Endometrial microvascular endothelial cells (primary cell): ENCODE measurements at regions not wholly inside any gene's neighbourhood (a gene's known extent, or its start where the extent isn't known, plus 50 kb on each side); places are given as distances from the start of the nearest gene placed in this dataset.

Source experiments
- in situ Hi-C: cut with HindIII; loops from 2 replicates; pipeline ENCODE4 v1.10.0; 2017; ENCODE audit warnings: low sequenced_read_pairs, low pct_unique_long_range_greater_than_20kb; ENCODE audit errors: inconsistent ontology term

DNA sequence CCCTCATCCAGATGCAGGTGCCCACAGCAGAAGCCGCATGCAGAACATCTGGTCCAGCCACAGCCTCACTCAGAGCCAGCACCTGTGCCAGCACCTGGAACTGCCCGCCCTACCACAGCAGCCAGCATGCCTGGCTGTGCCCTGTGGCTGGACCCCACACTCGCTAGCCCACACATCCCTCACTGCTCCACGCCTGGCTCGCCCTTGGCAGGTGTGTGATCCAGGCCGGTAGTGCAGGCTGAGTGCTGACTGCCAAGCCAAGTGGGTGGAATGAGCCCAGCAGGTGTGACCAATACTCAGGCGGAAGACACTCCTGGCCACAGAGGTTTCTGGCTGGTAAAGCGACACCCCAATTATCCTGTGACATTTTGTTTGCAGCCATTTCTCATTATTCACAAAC is 162.4 kb upstream of the ROBO1 start:
- in situ Hi-C loops = no loop called here

DNA sequence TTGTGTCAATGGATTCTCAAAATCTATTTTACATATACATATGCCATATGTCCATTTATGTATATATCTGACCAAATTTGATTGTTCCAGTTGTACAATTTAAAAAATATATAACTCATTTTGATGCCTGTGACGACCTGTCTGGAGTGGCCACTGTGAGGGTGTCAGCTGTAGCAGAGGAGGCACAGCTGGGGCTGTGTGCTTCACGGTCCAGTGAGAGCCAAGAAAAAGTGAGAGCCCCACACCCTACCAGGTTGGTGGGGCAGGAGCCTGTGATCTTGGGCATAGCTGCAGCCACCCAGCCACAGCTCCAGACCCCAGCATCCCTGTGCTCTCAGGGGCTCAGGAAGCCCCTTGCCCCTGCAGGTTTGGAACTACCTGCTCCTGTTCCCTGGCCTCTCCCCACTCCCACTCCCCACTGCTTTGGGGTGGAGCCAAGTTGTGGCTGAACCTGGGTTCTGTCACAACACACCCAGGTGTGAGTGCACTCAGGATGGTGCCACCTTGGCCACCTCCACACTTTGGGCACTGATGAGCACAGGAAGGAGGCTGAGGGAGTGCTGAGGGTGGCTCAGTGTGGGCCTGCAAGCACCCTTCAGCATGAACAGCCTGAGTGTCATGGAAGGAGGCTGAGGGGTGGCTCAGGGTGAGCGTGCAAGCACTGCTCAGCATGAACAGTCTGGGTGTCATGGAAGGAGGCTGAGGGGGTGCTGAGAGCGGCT is 161.1 kb upstream of the ROBO1 start:
- in situ Hi-C loops = no loop called here

DNA sequence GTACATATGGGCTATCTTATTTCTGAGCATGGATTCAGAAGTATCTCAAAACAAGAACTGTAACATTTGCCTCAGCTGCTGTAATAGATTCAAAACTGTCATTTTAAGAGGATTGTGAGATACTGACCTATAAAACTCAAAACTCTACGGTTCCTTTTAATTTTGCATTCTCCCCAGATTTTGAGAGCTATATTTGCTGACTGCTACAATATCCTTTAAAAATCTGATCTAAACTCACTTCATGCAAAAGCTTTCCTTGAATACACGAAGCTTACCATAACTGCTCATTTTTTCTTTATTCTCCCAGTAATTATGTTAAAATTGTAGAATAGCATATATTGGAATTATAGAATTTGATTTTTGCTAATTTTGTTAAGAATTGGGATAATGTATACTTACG is 158.7 kb upstream of the ROBO1 start:
- in situ Hi-C loops = no loop called here

DNA sequence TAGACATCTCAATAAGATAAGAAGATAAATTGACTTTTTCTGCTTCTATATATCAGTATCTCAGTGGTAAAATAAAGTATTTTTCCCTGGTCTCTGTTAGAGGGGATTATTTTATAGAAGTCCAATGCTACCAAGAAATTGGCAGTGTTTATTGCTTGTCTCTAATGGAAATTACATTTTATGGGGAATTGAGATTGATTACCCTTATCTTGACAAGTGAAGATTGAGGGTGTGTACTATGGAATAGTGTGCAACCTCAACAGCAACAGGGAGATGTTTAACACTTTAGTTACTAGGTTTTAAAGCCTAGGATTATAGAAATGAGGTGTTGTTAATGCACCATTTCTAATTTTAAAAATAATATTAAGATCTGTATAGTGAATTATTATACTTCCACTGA is 154.8 kb upstream of the ROBO1 start:
- in situ Hi-C loops = no loop called here

DNA sequence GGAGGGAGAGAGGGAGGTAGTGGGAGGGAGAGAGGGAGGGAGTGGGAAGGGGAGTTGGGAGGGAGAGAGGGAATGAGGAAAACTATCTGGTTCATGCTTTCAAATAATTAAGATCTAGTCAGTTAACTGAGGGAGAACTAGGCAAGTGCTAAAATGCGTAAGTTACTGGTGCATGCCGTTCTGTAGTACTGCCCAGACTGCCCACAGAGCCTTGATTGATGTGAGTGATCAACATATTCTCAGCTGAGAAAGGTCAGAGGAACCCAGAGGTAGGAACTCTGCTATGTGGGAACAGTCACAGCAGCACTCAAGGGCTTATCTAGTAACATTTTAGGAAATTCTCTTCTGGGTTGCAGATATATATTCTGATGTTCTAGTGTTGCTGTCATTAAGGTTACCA is 149.8 kb upstream of the ROBO1 start:
- in situ Hi-C loops = no loop called here

DNA sequence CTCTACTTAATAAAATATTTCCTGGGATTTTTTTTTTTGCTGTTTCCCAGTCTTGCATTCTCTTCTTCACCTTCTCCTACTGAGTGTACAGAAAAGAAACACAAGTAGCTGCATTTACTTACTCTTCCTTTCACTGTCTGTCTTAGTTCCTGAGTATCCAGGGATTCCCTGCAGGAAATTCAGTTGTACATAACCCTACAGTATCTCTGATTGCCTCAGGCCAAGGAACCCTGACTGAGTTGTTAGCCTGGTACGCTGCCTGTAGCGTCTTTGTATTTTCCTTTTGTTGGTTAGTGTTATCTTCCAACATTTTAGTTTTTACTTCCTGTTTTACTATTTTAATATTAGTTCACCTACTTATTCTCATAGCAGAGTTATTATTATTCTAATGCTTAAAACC is 142.5 kb upstream of the ROBO1 start:
- in situ Hi-C loops = no loop called here

DNA sequence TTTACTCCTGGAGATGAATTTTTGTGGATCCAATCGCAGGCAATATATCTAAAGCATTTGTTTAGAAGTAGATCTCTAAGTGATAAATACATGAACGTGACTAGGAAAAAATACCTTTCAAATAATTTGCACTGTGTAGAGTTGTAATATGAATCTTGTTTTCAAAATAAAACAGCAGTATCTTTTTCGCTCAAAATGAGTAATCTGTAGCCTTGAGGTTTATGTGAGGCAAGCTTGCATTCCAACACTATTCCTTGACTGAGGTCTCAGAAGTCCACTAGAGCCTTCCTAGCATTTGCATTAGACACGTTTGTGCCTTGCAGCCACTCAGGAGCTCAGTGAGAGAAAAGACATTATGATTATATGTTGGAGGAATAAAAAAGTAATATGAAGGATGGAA is 138.3 kb upstream of the ROBO1 start:
- in situ Hi-C loops = no loop called here

DNA sequence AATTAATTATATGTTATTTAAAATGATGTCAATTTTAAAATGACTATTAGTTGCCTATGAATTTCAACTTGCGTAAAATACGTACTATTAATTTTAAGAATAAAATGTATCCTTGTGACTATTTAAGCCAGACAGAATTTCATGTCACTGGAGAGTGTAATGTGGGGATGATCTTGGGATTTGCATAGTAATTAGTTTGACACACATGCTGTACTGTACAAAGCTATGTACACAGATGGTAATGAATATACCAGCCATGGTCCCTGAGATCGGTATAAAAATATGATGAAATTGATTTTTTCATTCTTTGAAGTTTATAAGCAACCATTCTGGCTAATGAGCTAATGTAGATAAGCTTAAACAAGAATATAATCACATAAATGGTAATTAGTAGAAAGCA is 134.4 kb upstream of the ROBO1 start:
- in situ Hi-C loops = no loop called here

DNA sequence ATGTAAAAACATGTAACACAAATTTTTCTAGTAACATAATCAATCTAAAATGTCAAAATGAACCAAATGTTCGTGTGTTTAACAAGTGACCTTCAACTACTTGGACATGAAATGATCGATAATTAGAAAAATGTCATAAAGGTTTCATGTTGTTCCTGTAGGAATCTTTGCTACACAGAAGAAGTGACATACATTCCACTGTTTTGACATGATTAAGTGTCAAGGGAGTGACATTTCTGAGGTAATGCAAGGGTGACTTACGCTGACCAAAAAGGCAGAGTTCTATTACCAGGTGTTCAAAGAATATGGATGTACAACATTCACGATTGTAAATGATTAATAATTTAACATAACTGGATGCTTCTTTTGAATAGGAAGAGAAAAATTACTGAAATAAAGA is 131.1 kb upstream of the ROBO1 start:
- in situ Hi-C loops = no loop called here

DNA sequence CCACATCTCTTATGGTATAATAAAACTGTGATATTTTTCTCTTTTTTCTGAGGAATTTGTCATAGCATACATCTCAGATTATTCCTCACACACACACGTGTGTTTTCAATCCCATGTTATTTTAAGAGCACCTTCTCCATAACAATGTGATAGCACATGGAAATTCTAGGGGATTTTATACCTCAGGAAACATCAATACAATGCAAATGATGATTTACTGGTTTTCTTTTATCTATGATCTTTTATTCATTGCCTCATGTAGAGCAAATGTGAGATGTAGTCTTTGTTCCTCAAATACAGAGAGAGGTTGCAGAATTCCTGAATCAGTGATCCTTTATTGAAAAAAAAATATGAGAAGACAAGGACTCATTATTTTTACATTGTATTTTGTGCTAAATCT is 128.3 kb upstream of the ROBO1 start:
- in situ Hi-C loops = no loop called here

DNA sequence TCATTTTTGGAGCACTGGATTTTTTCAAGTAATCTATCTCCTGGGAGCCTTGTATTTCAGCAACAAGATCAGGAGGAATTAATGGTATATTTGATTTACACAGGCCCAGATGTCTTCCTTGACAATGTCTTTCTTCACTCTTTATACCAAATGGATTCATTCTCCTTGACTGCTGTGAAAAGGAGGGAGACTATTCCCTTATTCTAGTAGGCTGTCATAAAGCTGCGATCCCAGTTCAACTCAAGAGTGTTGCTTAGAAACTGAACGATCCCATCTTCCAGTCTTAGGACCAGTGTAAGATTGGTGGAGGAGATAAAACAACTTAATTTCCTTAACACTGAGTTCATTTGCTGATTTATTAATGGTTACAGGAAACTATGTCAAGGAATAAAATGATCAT is 119.4 kb upstream of the ROBO1 start:
- in situ Hi-C loops = no loop called here

DNA sequence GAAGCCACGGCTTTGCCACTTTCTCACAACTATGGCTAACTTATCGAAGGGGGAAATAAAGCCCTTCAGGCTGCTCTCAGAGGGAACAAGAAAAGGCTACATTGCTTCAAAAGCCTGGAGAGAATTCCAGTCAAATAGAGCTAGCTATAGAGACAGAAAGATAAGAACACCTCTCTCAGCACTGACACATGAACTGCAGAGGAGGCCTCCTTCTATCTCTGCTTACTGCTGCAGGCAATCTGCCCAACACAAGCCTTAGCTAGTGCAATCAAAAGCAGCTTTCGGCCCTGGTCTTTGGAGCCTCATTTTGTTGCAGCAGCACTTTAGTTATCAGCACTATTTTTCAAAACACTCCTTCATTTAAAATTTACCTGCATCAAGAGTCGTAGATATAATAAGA is 118.4 kb upstream of the ROBO1 start:
- in situ Hi-C loops = no loop called here

DNA sequence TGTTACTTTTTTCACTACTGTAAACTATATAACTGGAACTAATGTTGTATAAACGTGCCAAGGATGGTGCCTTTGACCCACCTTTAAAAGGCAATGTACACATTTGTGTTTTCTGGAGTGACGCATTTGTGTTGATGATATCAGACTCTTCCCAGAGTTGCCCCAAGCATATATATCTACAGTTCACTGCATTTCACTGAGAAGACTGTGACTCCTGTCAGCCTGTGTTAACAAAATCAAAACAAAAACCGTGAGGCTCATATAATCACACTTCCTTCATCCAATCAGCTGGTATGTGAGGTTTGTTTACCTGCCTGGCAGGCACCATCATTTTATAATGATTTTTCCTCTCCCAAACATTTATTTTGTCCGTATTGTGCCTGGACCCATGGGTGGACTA is 117.6 kb upstream of the ROBO1 start:
- in situ Hi-C loops = no loop called here

DNA sequence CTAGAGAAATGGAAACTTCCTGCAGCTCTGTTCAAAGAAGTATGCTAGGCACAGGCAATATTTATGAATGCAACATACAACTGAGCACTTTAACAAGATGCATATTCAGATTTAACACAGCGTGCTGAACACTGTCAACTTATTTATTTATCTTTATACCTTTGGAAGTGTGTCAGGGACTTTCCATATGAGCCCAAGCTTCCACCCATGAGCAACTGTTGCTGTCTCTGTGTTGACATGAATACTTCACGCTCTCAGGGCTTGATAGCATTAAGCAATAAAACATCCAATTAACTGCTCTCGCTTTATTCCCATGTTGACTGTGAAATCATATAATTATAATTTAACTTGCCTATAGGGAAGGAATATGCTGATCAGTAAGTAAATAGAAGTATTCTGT is 116.6 kb upstream of the ROBO1 start:
- in situ Hi-C loops = no loop called here

DNA sequence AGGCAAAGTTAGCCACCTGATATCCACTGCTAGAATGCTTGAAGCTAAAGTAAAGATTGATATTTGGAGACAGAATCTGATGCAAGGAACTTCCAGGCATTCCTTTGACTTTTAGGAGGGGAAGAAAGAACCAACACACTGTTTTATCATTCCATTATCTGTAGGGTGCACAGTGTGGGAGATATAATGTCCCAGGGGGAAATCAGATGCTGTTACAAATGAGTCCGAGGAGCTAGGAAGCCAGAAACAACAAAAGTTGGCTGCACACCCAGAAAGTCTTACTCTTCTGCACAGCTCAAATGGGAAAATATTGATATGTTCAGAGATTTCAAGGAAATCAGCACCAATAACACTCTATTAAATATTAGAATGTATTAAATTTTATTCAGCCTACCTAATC is 113.6 kb upstream of the ROBO1 start:
- in situ Hi-C loops = no loop called here

DNA sequence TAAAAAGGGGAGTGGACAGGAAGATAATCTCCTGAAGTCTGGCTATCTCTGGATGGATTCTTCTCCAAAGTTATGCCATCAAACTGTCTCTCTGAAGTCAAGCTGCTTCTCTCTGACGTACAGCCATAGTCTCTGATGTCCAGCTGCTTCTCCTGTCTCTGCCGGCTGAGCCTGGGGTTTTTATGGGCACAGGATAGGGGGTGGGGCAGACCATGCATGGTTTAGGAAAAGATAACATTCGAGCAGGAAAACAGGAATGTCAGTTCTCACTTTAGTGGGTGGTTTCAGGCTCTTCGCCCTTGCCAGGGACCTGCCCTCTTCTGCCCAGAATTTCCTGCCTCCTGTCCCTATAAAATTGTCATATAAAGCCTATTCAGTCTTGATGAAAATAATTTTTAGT is 110.9 kb upstream of the ROBO1 start:
- in situ Hi-C loops = no loop called here

DNA sequence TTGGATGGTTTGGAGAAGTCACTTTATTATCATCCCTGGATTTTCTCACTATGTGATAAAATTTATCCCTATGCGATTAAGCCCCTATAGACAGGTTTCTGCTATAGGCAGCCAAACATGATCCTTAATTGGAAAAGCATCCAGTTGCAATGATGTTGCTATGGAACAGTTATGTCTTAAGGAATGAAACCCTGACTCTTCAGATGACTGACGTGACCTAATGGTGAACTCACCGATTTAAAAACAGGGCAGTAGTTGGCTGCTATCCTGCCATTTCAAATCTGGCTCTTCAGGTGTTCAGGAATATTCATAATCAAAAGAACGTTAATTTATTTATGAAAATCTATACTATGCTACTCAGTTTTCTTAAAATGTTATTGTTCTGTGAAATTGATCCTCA is 106.8 kb upstream of the ROBO1 start:
- in situ Hi-C loops = no loop called here

DNA sequence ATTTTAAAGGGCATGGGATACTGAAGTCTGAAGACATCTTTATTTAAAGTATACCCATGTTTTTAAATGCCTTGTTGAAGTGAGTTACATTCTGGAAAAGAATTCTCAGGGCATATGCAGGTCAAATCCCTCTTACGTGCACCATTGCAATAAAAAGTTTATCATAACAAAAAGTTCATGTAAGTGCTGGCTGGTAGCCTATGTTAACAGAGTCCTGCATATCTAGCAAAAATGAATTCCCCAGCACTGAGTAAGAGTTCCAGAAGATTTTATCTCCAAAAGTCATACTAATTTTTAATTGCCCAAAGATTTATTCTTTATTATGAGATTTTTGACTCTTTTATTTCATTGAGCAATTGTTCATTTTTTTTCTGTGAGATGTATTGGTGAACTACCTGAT is 104.7 kb upstream of the ROBO1 start:
- in situ Hi-C loops = no loop called here

DNA sequence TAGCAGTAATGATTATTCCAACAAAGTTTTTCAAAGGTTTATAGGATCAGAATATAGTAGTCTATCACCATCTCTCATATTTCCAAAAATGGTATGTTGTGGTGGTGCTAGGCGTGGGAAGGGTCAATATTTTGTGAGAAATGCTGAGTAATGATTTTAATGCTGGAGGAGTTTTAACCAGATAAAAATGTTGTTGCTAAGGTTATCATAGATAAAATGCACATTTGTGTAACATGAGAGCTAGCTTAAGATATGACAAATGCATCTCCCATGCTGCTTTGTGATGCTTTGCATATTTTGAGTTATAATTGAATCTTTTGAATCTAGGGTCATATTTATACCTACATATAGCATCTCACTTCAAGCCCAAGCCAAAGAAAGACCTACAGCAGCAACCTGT is 103.9 kb upstream of the ROBO1 start:
- in situ Hi-C loops = no loop called here

DNA sequence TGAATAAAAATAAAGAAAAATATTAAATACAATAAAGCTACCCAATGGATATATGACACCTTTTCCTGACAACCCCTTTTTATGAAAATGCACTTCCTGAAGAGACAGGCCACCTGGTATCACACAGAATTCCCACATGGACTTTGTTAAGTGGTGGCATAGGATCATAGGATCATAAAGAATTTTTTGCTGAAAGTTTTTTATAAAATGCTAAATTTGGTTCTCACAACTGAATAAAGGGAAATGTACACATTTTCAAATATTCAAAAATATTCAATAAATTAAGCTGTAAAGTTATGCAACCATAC is 102.5 kb upstream of the ROBO1 start:
- in situ Hi-C loops = no loop called here

DNA sequence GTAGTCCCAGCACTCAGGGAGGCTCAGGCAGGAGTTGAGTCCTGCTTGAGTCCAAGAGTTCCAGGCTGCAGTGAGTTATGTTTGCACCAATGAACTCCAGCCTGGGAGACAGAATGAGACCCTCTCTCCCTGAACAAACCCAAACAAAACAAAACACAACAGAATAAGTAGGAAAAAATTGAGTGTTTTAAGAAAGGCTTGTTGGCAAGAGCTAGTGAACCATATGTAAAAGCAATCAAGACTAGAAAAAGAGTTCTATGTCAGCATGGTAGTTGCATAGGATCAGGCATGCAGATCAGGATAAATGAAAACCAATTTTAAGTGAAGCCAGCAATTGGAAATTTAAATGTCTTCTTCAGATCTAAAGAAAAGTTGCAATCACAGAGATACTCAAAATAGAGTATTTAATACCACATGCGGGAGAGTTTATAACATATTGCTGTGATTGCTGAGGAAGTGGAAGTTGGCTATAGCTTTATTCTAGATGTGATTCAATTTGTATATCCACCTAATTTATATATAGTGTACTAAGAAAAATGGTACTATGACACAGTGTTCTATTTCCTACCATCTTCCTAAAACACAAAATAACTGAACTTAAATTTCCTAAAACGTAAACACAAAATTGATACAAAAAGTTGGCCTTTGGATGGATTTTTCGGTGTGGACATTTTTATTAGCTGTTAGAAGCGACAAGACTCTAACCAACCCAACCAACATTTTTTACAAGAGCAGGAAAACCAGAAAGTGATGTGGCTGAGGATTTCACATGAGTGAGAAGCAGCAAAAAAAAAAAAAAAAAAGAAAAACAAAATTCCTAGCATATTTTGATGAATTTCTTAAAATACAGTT is 101.9 kb upstream of the ROBO1 start:
- in situ Hi-C loops = no loop called here
